Gastrocnemius medialis (tissue), 4 donors: ENCODE measurements at regions not wholly inside any gene's neighbourhood (a gene's known extent, or its start where the extent isn't known, plus 50 kb on each side); places are given as distances from the start of the nearest gene placed in this dataset.

Experiments used
- ATAC-seq, 2 donors: fragments of 150-250 bp; one replicate each; pipeline ENCODE4 v1.9.1; 2016
- DNase-seq, 2 donors: peaks; one replicate each; pipeline ENCODE4 v3.0.0-alpha.2; 2019
- H3K27ac ChIP-seq, 4 donors: fragments of 200-600 bp; sonication (generic); 1 replicate in 1 of 4; 2 replicates in 3 of 4; pipeline ENCODE4 v1.5.1; 2016 to 2018; ENCODE audit warnings: mild to moderate bottlenecking in 2 of 4, moderate library complexity in 1 of 4
- H3K27me3 ChIP-seq, 3 donors: fragments of 200-600 bp; sonication (generic) in 2 of 3; 1 replicate in 1 of 3; 2 replicates in 2 of 3; pipeline versions ENCODE4 v1.5.1 to v1.6.0; 2016 to 2019; ENCODE audit warnings: mild to moderate bottlenecking in 1 of 3, moderate library complexity in 1 of 3
- H3K36me3 ChIP-seq, 2 donors: fragments of 200-600 bp; sonication (generic) in 1 of 2; one replicate each; pipeline ENCODE4 v1.5.1; 2017 to 2018
- H3K4me1 ChIP-seq, 2 donors: fragments of 200-600 bp; sonication (generic) in 1 of 2; one replicate each; pipeline ENCODE4 v1.5.1; 2016 to 2017; ENCODE audit warnings: mild to moderate bottlenecking in 2 of 2
- H3K4me3 ChIP-seq, 4 donors: fragments of 200-600 bp; sonication (generic) in 3 of 4; 1 replicate in 1 of 4; 2 replicates in 3 of 4; pipeline ENCODE4 v1.5.1; 2016 to 2019; ENCODE audit warnings: mild to moderate bottlenecking in 2 of 4
- H3K9me3 ChIP-seq, 3 donors: fragments of 200-600 bp; sonication (generic) in 2 of 3; 1 replicate in 1 of 3; 2 replicates in 2 of 3; pipeline ENCODE4 v1.5.1; 2016 to 2019
- POLR2A ChIP-seq, 2 donors: fragments of 450-650 bp; IDR thresholded peaks; one replicate each; pipeline ENCODE4 v1.6.1; 2017; ENCODE audit warnings: antibody characterized with exemption in 2 of 2, mild to moderate bottlenecking in 2 of 2, moderate library complexity in 2 of 2
- in situ Hi-C, 4 donors: fragments of 200-750 bp; cut with MboI; loops; one replicate each; pipeline versions ENCODE4 v1.15.0 to v1.8.0; 2017; ENCODE audit warnings: low sequenced_read_pairs in 4 of 4
- intact Hi-C: fragments of 100-400 bp; cut with DNase I; formaldehyde crosslinking; loops from one replicate; pipeline ENCODE4 v1.15.1; 2023; ENCODE audit warnings: low total_unique reads
- TF ChIP-seq, protein P1 (sequence below), 5 experiments: fragments of 450-650 bp in 3 of 5; fragments of 200-600 bp in 2 of 5; sonication (generic) in 2 of 5; IDR thresholded peaks in 4 of 5; conservative IDR thresholded peaks in 1 of 5; 1 replicate in 4 of 5; 2 replicates in 1 of 5; pipeline ENCODE4 v1.5.1; 2016 to 2019; ENCODE audit warnings: antibody characterized with exemption in 5 of 5, mild to moderate bottlenecking in 3 of 5, moderate library complexity in 3 of 5

DNA sequence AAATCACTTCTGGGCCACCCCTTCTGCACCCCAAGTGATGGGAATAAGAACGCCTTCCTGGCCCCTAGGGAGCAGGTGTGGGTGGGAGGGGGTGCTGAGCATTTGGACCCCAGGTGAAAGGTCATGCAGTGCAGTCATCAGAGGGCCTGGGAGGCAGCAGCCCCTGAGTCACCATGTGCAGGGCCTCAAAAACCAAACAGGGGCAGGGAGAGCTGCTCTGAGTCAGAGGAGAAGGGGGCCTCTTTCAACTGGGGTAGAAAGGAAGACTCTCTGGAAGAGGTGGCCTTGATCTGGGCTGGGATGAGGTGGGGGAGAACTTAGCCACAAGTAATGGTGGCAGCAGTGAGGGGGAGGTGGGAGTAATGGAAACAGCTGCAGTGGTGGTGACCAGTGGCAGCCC lies 164.3 kb downstream of the BUB3 start:
- TF ChIP-seq, protein P1, sequence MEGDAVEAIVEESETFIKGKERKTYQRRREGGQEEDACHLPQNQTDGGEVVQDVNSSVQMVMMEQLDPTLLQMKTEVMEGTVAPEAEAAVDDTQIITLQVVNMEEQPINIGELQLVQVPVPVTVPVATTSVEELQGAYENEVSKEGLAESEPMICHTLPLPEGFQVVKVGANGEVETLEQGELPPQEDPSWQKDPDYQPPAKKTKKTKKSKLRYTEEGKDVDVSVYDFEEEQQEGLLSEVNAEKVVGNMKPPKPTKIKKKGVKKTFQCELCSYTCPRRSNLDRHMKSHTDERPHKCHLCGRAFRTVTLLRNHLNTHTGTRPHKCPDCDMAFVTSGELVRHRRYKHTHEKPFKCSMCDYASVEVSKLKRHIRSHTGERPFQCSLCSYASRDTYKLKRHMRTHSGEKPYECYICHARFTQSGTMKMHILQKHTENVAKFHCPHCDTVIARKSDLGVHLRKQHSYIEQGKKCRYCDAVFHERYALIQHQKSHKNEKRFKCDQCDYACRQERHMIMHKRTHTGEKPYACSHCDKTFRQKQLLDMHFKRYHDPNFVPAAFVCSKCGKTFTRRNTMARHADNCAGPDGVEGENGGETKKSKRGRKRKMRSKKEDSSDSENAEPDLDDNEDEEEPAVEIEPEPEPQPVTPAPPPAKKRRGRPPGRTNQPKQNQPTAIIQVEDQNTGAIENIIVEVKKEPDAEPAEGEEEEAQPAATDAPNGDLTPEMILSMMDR (IDR thresholded peaks at IDR 0.05 in 4 of 5, conservative IDR thresholded peaks at IDR 0.05 in 1 of 5) = no peak
- TF ChIP-seq POLR2A (IDR thresholded peaks at IDR 0.05) = no peak
- H3K4me3 ChIP-seq = no peak overlapping the region
- intact Hi-C loops = no loop called here
- H3K27ac ChIP-seq = no peak overlapping the region
- no peaks in the 10 kb centered on the region for H3K9me3 ChIP-seq
- no peaks in the 10 kb centered on the region for H3K27me3 ChIP-seq
- ATAC-seq (no peak), DNase-seq (no peak)
- no peaks in the 10 kb centered on the region for H3K4me1 ChIP-seq
- no peaks in the 10 kb centered on the region for H3K36me3 ChIP-seq
- in situ Hi-C loops = no loop called here

GRCh38 chr10:123320091-123320490 lies 165.9 kb downstream of the BUB3 start:
- Histone ChIP-seq H3K9me3 (no peaks in the 10 kb centered on the region), H3K27ac (no peak overlapping the region), H3K36me3 (no peaks in the 10 kb centered on the region), H3K4me1 (no peaks in the 10 kb centered on the region), H3K4me3 (no peak overlapping the region), H3K27me3 (no peaks in the 10 kb centered on the region)
- DNase-seq (no peak), ATAC-seq (no peak)
- intact Hi-C loops (no loop called here), in situ Hi-C loops (no loop called here)
- TF ChIP-seq, protein P1 (IDR thresholded peaks at IDR 0.05 in 4 of 5, conservative IDR thresholded peaks at IDR 0.05 in 1 of 5) = no peak
- TF ChIP-seq POLR2A (IDR thresholded peaks at IDR 0.05) = no peak

GRCh38 chr10:123323884-123324283 lies 169.7 kb downstream of the BUB3 start:
- no peak for DNase-seq
- no peaks in the 10 kb centered on the region for H3K9me3 ChIP-seq
- H3K4me1 ChIP-seq = no peaks in the 10 kb centered on the region
- no peak overlapping the region for H3K27ac ChIP-seq
- H3K27me3 ChIP-seq = no peaks in the 10 kb centered on the region
- TF ChIP-seq, protein P1 (IDR thresholded peaks at IDR 0.05 in 4 of 5, conservative IDR thresholded peaks at IDR 0.05 in 1 of 5) = no peak
- TF ChIP-seq POLR2A (IDR thresholded peaks at IDR 0.05) = no peak
- no peaks in the 10 kb centered on the region for H3K36me3 ChIP-seq
- H3K4me3 ChIP-seq = no peak overlapping the region
- in situ Hi-C loops (no loop called here), intact Hi-C loops (no loop called here)
- ATAC-seq = no peak

DNA sequence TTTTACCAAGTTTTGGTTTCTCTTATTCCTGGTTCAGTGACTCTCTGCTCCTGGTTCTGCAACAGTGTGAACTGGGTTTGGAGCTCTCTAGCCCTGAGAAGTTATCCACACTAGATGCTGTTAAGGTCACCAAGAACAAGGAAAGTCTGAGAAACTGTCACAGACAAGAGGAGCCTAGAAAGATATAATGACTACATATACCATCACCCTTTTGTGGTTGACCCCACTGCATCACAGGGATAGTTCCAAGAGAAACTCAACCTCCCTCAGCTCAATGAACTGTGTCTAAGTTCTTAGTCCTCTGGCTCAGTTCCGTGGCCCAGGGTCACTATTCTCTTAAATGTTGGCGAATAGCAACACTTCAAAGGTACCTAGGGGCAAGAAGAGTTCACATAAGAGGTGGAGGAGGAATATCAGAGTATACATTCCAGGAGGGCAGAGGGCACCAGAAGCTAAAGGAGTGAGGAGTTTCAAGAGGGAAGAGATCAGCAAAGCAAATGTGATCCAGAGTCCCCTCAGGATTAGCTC lies 171.5 kb downstream of the BUB3 start:
- intact Hi-C loops = no loop called here
- Histone ChIP-seq H3K4me1 (no peaks in the 10 kb centered on the region), H3K27ac (no peak overlapping the region), H3K27me3 (no peaks in the 10 kb centered on the region), H3K36me3 (no peaks in the 10 kb centered on the region), H3K4me3 (no peak overlapping the region), H3K9me3 (no peaks in the 10 kb centered on the region)
- in situ Hi-C loops = no loop called here
- TF ChIP-seq, protein P1 (IDR thresholded peaks at IDR 0.05 in 4 of 5, conservative IDR thresholded peaks at IDR 0.05 in 1 of 5) = no peak
- TF ChIP-seq POLR2A (IDR thresholded peaks at IDR 0.05) = no peak
- ATAC-seq = no peak
- no peak for DNase-seq

GRCh38 chr10:123326674-123327073 lies 172.5 kb downstream of the BUB3 start:
- Histone ChIP-seq H3K4me1 (no peaks in the 10 kb centered on the region), H3K9me3 (no peaks in the 10 kb centered on the region), H3K27ac (no peak overlapping the region), H3K27me3 (no peaks in the 10 kb centered on the region), H3K4me3 (no peak overlapping the region), H3K36me3 (no peaks in the 10 kb centered on the region)
- DNase-seq (no peak), ATAC-seq (no peak)
- TF ChIP-seq POLR2A (IDR thresholded peaks at IDR 0.05) = no peak
- TF ChIP-seq, protein P1 (IDR thresholded peaks at IDR 0.05 in 4 of 5, conservative IDR thresholded peaks at IDR 0.05 in 1 of 5) = no peak
- intact Hi-C loops = no loop called here
- in situ Hi-C loops = no loop called here
